ENCODE measurements at regions not wholly inside any gene's neighbourhood (a gene's known extent, or its start where the extent isn't known, plus 50 kb on each side); places are given as distances from the start of the nearest gene placed in this dataset.
"Not testable (repeated sequence)": the region's sequence is repeated elsewhere in the genome, so short reads cannot be mapped to it uniquely, and the experiment has no call there.

DNA sequence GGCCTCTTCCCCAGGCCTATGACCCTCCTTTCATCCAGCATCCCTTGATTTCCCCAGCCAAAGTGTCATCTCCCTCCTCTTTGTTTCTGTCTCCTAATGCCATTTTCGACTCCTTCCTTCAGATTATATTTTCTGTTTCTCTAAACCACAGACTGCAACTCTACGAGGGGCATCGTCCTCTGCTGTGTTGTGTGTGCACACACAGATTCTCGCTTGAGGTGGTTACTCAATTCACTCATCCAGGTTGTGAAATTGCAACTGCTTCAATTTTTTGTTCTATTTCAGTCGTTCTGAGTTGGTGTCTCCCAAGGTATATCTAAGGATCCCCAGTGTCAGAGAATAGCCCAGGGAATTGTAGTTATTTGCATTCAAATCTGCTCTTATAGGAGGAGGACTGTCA is 113.5 kb upstream of the NDUFV2 start:
- Mint-ChIP-seq H3K4me3 (ENCODE audit: unreplicated experiment) (no peak overlapping the region), H3K4me1 (ENCODE audit: insufficient read depth, unreplicated experiment) (peaks cover 23% of the 10 kb centered on the region), H3K9me3 (ENCODE audit: unreplicated experiment) (no peaks in the 10 kb centered on the region), H3K27ac (ENCODE audit: low read depth, unreplicated experiment) (no peak overlapping the region), H3K36me3 (ENCODE audit: insufficient read depth, unreplicated experiment) (no peaks in the 10 kb centered on the region), H3K27me3 (ENCODE audit: insufficient read depth, unreplicated experiment) (no peaks in the 10 kb centered on the region)
- ChIA-PET CTCF (interaction anchor here (0.5 to 5.3 kb wide), 18 partner anchors 7 to 1197 kb away, joined by 3 to 94 read pairs (median 4); no protein-coding TSS in a partner anchor), POLR2A (interaction anchor here (0.5 to 2.8 kb wide), 3 partner anchors 51 to 344 kb away, joined by 3 to 13 read pairs (median 3); no protein-coding TSS in a partner anchor)
- TF ChIP-seq, protein P1, sequence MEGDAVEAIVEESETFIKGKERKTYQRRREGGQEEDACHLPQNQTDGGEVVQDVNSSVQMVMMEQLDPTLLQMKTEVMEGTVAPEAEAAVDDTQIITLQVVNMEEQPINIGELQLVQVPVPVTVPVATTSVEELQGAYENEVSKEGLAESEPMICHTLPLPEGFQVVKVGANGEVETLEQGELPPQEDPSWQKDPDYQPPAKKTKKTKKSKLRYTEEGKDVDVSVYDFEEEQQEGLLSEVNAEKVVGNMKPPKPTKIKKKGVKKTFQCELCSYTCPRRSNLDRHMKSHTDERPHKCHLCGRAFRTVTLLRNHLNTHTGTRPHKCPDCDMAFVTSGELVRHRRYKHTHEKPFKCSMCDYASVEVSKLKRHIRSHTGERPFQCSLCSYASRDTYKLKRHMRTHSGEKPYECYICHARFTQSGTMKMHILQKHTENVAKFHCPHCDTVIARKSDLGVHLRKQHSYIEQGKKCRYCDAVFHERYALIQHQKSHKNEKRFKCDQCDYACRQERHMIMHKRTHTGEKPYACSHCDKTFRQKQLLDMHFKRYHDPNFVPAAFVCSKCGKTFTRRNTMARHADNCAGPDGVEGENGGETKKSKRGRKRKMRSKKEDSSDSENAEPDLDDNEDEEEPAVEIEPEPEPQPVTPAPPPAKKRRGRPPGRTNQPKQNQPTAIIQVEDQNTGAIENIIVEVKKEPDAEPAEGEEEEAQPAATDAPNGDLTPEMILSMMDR (IDR thresholded peaks at IDR 0.05; ENCODE audit: unreplicated experiment), result no peak
- no peak for DNase-seq (ENCODE audit: unreplicated experiment)
- intact Hi-C loops (cut with micrococcal nuclease), result loop anchor here (2.0 to 5.0 kb wide), 2 partner anchors 160 to 512 kb away; no protein-coding TSS in a partner anchor
- BruUV-seq (replicated peaks), result no TSS peak

DNA sequence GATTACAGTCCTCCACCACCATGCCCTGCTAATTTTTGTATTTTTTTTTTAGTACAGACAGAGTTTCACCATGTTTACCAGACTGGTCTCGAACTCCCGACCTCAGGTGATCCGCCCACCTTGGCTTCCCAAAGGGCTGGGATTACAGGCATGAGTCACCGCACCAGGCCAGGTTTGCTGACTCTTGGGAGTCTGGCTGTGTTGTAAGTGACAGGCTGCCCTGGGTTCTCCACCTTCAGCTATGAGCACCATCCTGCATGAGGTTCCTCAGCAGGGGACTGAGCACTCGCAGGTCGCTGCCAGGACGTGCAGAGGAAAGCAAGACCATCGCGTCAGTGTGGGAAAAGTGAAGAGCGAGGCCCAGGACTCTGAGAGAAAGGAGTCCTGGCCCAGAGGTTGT is 112.6 kb upstream of the NDUFV2 start:
- TF ChIP-seq, protein P1 (IDR thresholded peaks at IDR 0.05; ENCODE audit: unreplicated experiment), result no peak
- H3K4me1 Mint-ChIP-seq (ENCODE audit: insufficient read depth, unreplicated experiment), result peaks cover 23% of the 10 kb centered on the region
- BruUV-seq (replicated peaks), result no TSS peak
- DNase-seq (ENCODE audit: unreplicated experiment), result no peak
- ChIA-PET CTCF (interaction anchor here (0.6 to 5.3 kb wide), 9 partner anchors 110 to 423 kb away, joined by 3 to 94 read pairs (median 3); no protein-coding TSS in a partner anchor), POLR2A (interaction anchor here (1.0 kb wide), 1 partner anchor 64 kb away, joined by 3 read pairs; no protein-coding TSS in a partner anchor)
- H3K9me3 Mint-ChIP-seq (ENCODE audit: unreplicated experiment), result no peaks in the 10 kb centered on the region
- H3K4me3 Mint-ChIP-seq (ENCODE audit: unreplicated experiment), result no peak overlapping the region
- no peaks in the 10 kb centered on the region for H3K27me3 Mint-ChIP-seq (ENCODE audit: insufficient read depth, unreplicated experiment)
- intact Hi-C loops (cut with micrococcal nuclease), result loop anchor here (2.0 to 5.0 kb wide), 2 partner anchors 159 to 513 kb away; no protein-coding TSS in a partner anchor
- H3K36me3 Mint-ChIP-seq (ENCODE audit: insufficient read depth, unreplicated experiment), result no peaks in the 10 kb centered on the region
- H3K27ac Mint-ChIP-seq (ENCODE audit: low read depth, unreplicated experiment), result no peak overlapping the region

DNA sequence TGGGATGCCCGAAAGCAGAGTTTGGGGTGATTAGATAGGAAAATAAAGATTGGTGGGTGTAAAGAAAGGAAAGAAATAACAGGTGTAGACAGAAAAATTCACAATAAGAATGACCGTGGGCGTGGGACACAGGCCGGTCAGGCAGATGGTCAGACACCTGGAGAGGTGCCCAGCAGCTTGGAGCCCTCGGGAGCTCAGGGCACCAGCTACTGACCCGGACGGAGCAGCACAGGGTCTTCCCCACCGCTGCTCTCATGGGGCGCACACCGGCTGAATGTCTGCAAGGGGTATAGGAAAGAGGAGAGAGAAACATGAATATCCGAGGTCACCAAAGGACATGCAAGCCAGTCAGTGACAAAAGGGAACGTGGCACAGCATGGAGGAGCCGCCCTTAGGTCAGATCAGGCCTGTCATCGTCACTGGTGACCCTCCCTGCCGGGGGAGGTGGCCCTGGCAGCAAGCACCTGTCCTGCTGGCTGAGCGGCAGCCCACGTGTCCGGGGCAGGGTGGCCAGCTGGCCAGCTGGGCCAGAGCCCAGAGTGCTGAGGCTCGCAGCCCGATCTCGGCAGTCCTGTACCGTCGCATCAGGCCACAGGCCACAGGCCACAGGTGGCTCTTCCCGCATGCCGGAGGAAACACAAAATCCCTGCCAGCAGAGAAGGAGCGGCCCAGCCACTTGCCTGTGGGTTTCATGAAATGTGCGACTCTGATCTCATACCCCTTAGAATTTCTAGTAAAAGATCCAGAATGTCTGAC is 112.0 kb upstream of the NDUFV2 start:
- CTCF ChIA-PET, result interaction anchor here (0.6 to 5.3 kb wide), 7 partner anchors 12 to 423 kb away, joined by 3 to 94 read pairs (median 4); no protein-coding TSS in a partner anchor
- Mint-ChIP-seq H3K4me1 (ENCODE audit: insufficient read depth, unreplicated experiment) (peaks cover 23% of the 10 kb centered on the region), H3K27ac (ENCODE audit: low read depth, unreplicated experiment) (no peak overlapping the region), H3K4me3 (ENCODE audit: unreplicated experiment) (no peak overlapping the region), H3K9me3 (ENCODE audit: unreplicated experiment) (no peaks in the 10 kb centered on the region), H3K27me3 (ENCODE audit: insufficient read depth, unreplicated experiment) (no peaks in the 10 kb centered on the region), H3K36me3 (ENCODE audit: insufficient read depth, unreplicated experiment) (no peaks in the 10 kb centered on the region)
- DNase-seq (ENCODE audit: unreplicated experiment), result no peak
- POLR2A ChIA-PET, result interaction anchor here (1.0 kb wide), 1 partner anchor 64 kb away, joined by 3 read pairs; no protein-coding TSS in a partner anchor
- BruUV-seq (replicated peaks), result no TSS peak
- intact Hi-C loops (cut with micrococcal nuclease), result no loop called here
- TF ChIP-seq, protein P1 (IDR thresholded peaks at IDR 0.05; ENCODE audit: unreplicated experiment), result no peak

DNA sequence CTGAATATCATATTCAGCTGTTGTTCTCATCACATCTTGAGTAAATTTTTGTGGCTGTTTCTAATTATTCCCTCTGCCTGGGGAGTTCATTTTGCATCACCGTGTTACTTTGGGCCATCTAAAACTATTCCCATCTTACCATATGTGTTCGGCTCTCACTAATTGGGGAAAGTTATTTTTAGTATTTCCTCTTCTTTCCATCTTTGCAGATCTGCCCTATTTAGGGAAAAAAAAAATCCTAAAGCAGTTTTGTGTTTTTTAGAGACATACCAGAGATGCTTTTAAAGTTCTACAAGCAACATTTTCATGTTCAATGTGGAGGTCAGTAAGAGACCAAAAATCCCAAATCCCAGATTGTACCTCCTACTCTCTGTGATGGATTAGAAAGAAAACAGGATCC is 111.3 kb upstream of the NDUFV2 start:
- Mint-ChIP-seq H3K4me1 (ENCODE audit: insufficient read depth, unreplicated experiment) (peaks cover 23% of the 10 kb centered on the region), H3K27ac (ENCODE audit: low read depth, unreplicated experiment) (no peak overlapping the region), H3K27me3 (ENCODE audit: insufficient read depth, unreplicated experiment) (no peaks in the 10 kb centered on the region), H3K36me3 (ENCODE audit: insufficient read depth, unreplicated experiment) (no peaks in the 10 kb centered on the region), H3K9me3 (ENCODE audit: unreplicated experiment) (no peaks in the 10 kb centered on the region), H3K4me3 (ENCODE audit: unreplicated experiment) (no peak overlapping the region)
- CTCF ChIA-PET, result interaction anchor here (0.6 kb wide), 1 partner anchor 715 kb away, joined by 3 read pairs; no protein-coding TSS in a partner anchor
- no peak for DNase-seq (ENCODE audit: unreplicated experiment)
- intact Hi-C loops (cut with micrococcal nuclease), result no loop called here
- POLR2A ChIA-PET, result no interaction called here
- BruUV-seq (replicated peaks), result no TSS peak
- TF ChIP-seq, protein P1 (IDR thresholded peaks at IDR 0.05; ENCODE audit: unreplicated experiment), result no peak

DNA sequence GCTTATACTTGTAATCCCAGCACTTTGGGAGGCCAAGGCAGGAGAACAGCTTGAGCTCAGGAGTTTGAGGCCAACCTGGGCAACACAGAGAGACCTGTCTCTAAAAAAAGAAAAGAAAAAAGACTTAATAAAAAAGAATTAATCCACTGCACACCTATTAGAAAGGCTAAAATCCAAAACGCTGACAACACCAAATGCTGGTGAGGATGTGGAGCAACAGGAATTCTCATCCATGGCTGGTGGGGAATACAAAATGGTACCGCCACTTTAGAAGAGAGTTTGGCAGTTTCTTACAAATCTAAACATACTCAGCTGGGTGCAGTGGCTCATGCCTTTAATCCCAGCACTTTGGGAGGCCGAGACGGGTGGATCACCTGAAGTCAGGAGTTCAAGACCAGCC is 110.0 kb upstream of the NDUFV2 start:
- CTCF ChIA-PET, result interaction anchor here (0.8 to 1.0 kb wide), 2 partner anchors 9 to 339 kb away, joined by 3 read pairs; no protein-coding TSS in a partner anchor
- H3K36me3 Mint-ChIP-seq (ENCODE audit: insufficient read depth, unreplicated experiment); BruUV-seq (replicated peaks); H3K9me3 Mint-ChIP-seq (ENCODE audit: unreplicated experiment); H3K4me3 Mint-ChIP-seq (ENCODE audit: unreplicated experiment); H3K27me3 Mint-ChIP-seq (ENCODE audit: insufficient read depth, unreplicated experiment); DNase-seq (ENCODE audit: unreplicated experiment); H3K27ac Mint-ChIP-seq (ENCODE audit: low read depth, unreplicated experiment); intact Hi-C loops (cut with micrococcal nuclease): not testable (repeated sequence)
- POLR2A ChIA-PET, result interaction anchor here (0.7 kb wide), 2 partner anchors 367 to 487 kb away, joined by 3 read pairs; no protein-coding TSS in a partner anchor
- H3K4me1 Mint-ChIP-seq (ENCODE audit: insufficient read depth, unreplicated experiment), result peaks cover 18% of the 10 kb centered on the region

Measured in MCF 10A (cell line).